ENCODE measurements at regions not wholly inside any gene's neighbourhood (a gene's known extent, or its start where the extent isn't known, plus 50 kb on each side); places are given as distances from the start of the nearest gene placed in this dataset.

- no peak overlapping the region for H3K4ac ChIP-seq (ENCODE audit: low read depth, low read length)
- H3K18ac ChIP-seq (ENCODE audit: insufficient read length, low read depth, low read length): no peak overlapping the region
- H3K9ac ChIP-seq (ENCODE audit: extremely low read depth, insufficient read length, low read length): no peak overlapping the region
- H3K9me3 Mint-ChIP-seq: no peaks in the 10 kb centered on the region
- peaks cover 2% of the 10 kb centered on the region; the same call in 1 of the 2 replicates for H3K4me1 ChIP-seq (ENCODE audit: insufficient read depth, low read length)
- no peak overlapping the region for H3K4me3 Mint-ChIP-seq
- no peaks in the 10 kb centered on the region for H3K79me1 ChIP-seq (ENCODE audit: insufficient read depth, low read depth, low read length, poor library complexity, severe bottlenecking)
- H3K79me2 ChIP-seq (ENCODE audit: insufficient read depth, low read length): no peaks in the 10 kb centered on the region
- no peaks in the 10 kb centered on the region for H3K27me3 Mint-ChIP-seq (ENCODE audit: low read depth)
- H4K20me1 ChIP-seq (ENCODE audit: control insufficient read depth, insufficient read depth, insufficient read length): no peaks in the 10 kb centered on the region
- no peak overlapping the region for H2AK5ac ChIP-seq (ENCODE audit: insufficient read length, low read length)
- H4K8ac ChIP-seq (replicated peaks; ENCODE audit: insufficient read length, low read depth, low read length): no peak overlapping the region
- H4K91ac ChIP-seq (ENCODE audit: insufficient read length, low read depth, low read length): no peak overlapping the region
- H3K9me3 ChIP-seq (ENCODE audit: control insufficient read depth, low read depth, low read length): no peaks in the 10 kb centered on the region
- H3K27ac ChIP-seq (ENCODE audit: insufficient read length, low read depth, low read length): no peak overlapping the region
- H2BK120ac ChIP-seq (ENCODE audit: low read depth, low read length, poor library complexity, severe bottlenecking): no peak overlapping the region
- no peak overlapping the region for H2BK5ac ChIP-seq (ENCODE audit: insufficient read length, low read length)
- no peak overlapping the region for H2BK15ac ChIP-seq (ENCODE audit: low read depth, low read length)
- no peak overlapping the region for H2BK20ac ChIP-seq (ENCODE audit: low read depth, low read length, poor library complexity, severe bottlenecking)
- no peak overlapping the region for H3K14ac ChIP-seq (ENCODE audit: insufficient read depth, low read length)
- H3K23me2 ChIP-seq (ENCODE audit: insufficient read length, low read depth, low read length, poor library complexity, severe bottlenecking): no peaks in the 10 kb centered on the region
- no peak overlapping the region for H3K4me2 ChIP-seq (ENCODE audit: insufficient read depth, insufficient read length, low read length)
- WGBS (ENCODE audit: extremely low coverage, insufficient read length, low lambda C conversion rate): no CpG with 5 or more reads among the region's 2 CpGs
- no peak overlapping the region for H4K5ac ChIP-seq (ENCODE audit: insufficient read length, low read depth, low read length)
- no peak overlapping the region for H2BK12ac ChIP-seq (ENCODE audit: insufficient read length, low read depth, low read length)
- H2AFZ ChIP-seq (ENCODE audit: low read length): no peak overlapping the region
- peaks cover 0 to 6% of the 10 kb centered on the region in 2 experiments; a peak in 1 of 4 replicates for H3K4me1 Mint-ChIP-seq
- DNase-seq: no peak
- no peaks in the 10 kb centered on the region for H3K36me3 Mint-ChIP-seq (ENCODE audit: insufficient read depth in 1 of 3, low read depth in 3 of 3)
- H3K27me3 ChIP-seq (ENCODE audit: insufficient read depth, low read length): no peaks in the 10 kb centered on the region
- H3K56ac ChIP-seq (ENCODE audit: insufficient read length, low read depth, low read length): no peak overlapping the region
- H3K27ac Mint-ChIP-seq: no peak overlapping the region
- H3T11ph ChIP-seq (ENCODE audit: low read length): no peak overlapping the region
- no peak overlapping the region for H3K23ac ChIP-seq (ENCODE audit: insufficient read length, low read depth, low read length)
- no peak for TF ChIP-seq CTCF (conservative IDR thresholded peaks at IDR 0.05)
Measured at GRCh38 chr12:87272851-87273250, 756.4 kb downstream of the C12orf50 start.
